HG02623 (cell line): ENCODE measurements at regions not wholly inside any gene's neighbourhood (a gene's known extent, or its start where the extent isn't known, plus 50 kb on each side); places are given as distances from the start of the nearest gene placed in this dataset.
"Not testable (repeated sequence)": the region's sequence is repeated elsewhere in the genome, so short reads cannot be mapped to it uniquely, and the experiment has no call there.

ENCODE experiments used
- ATAC-seq: cut with Tn5 transposase; IDR thresholded peaks from one replicate; pipeline ENCODE4 v1.9.1; 2021; ENCODE audit warnings: moderate library complexity; ENCODE audit not compliant: unreplicated experiment

- ATAC-seq = no peak
Measured at GRCh38 chr13:61989978-61990377, 574.3 kb upstream of the PCDH20 start.

- no peak for ATAC-seq
Measured at GRCh38 chr13:61988810-61989209, 573.2 kb upstream of the PCDH20 start.

GRCh38 chr13:61975001-61975400 lies 559.4 kb upstream of the PCDH20 start:
- no peak for ATAC-seq

- no peak for ATAC-seq
Measured at GRCh38 chr13:61965756-61966155, 550.1 kb upstream of the PCDH20 start.

GRCh38 chr13:61960981-61961380 lies 545.3 kb upstream of the PCDH20 start:
- no peak for ATAC-seq

GRCh38 chr13:61954092-61954491 lies 538.4 kb upstream of the PCDH20 start:
- ATAC-seq = no peak

- no peak for ATAC-seq
Measured at GRCh38 chr13:61950828-61951227, 535.2 kb upstream of the PCDH20 start.

- no peak for ATAC-seq
Measured at GRCh38 chr13:61944329-61944929, 528.8 kb upstream of the PCDH20 start.

- ATAC-seq = no peak
Measured at GRCh38 chr13:61935710-61936109, 520.1 kb upstream of the PCDH20 start.

- no peak for ATAC-seq
Measured at GRCh38 chr13:61927648-61928047, 512.0 kb upstream of the PCDH20 start.

- no peak for ATAC-seq
Measured at GRCh38 chr13:61918841-61919240, 503.2 kb upstream of the PCDH20 start.

- no peak for ATAC-seq
Measured at GRCh38 chr13:61916483-61916882, 500.8 kb upstream of the PCDH20 start.

GRCh38 chr13:61913183-61913582 lies 497.5 kb upstream of the PCDH20 start:
- no peak for ATAC-seq

GRCh38 chr13:61908906-61909615 lies 493.4 kb upstream of the PCDH20 start:
- no peak for ATAC-seq

- ATAC-seq = no peak
Measured at GRCh38 chr13:61905054-61905453, 489.4 kb upstream of the PCDH20 start.

GRCh38 chr13:61901946-61902541 lies 486.4 kb upstream of the PCDH20 start:
- no peak for ATAC-seq

- ATAC-seq = no peak
Measured at GRCh38 chr13:61900033-61900432, 484.4 kb upstream of the PCDH20 start.

GRCh38 chr13:61898207-61898606 lies 482.6 kb upstream of the PCDH20 start:
- ATAC-seq = no peak

- no peak for ATAC-seq
Measured at GRCh38 chr13:61891401-61891800, 475.8 kb upstream of the PCDH20 start.

- ATAC-seq = no peak
Measured at GRCh38 chr13:61884830-61885229, 469.2 kb upstream of the PCDH20 start.

GRCh38 chr13:61880578-61881283 lies 465.1 kb upstream of the PCDH20 start:
- ATAC-seq = peak; percentile 91

GRCh38 chr13:61878565-61878964 lies 462.9 kb upstream of the PCDH20 start:
- not testable (repeated sequence) for ATAC-seq
